IPS-18c (cell line): ENCODE measurements at regions not wholly inside any gene's neighbourhood (a gene's known extent, or its start where the extent isn't known, plus 50 kb on each side); places are given as distances from the start of the nearest gene placed in this dataset.
"Not testable (repeated sequence)": the region's sequence is repeated elsewhere in the genome, so short reads cannot be mapped to it uniquely, and the experiment has no call there.

ENCODE experiments used
- H3K4me3 ChIP-seq: 2 replicates; pipeline ENCODE4 v1.7.0; 2013; ENCODE audit warnings: low read depth, mild to moderate bottlenecking, low read length, moderate library complexity; ENCODE audit not compliant: insufficient read depth
- H3K9me3 ChIP-seq: one replicate; pipeline ENCODE4 v1.6.1; 2013; ENCODE audit warnings: mild to moderate bottlenecking, low read length, moderate library complexity; ENCODE audit not compliant: control insufficient read depth, insufficient read depth

DNA sequence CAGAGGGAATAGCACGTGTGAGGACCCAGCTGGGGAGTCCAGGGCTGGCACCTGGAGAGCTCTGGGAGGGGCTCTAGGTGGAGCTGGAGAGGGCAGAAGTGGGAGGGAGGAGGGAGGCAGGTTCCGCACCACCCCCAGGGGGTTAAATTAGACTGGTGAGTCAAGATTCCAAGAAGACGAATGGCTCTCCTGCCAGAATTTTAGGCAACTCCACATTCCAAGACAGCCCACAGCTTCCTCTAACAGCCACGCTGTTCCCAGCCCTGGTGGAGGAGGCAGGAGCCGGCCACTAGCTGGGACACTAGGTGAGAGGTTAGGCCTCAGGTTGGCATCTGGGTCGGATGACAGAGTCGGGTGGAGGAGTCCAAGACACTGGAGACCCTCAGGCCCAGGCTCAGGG lies 60.2 kb downstream of the TFAP2C start:
- Histone ChIP-seq H3K9me3 (peaks cover 2% of the 10 kb centered on the region), H3K4me3 (no peak overlapping the region)

DNA sequence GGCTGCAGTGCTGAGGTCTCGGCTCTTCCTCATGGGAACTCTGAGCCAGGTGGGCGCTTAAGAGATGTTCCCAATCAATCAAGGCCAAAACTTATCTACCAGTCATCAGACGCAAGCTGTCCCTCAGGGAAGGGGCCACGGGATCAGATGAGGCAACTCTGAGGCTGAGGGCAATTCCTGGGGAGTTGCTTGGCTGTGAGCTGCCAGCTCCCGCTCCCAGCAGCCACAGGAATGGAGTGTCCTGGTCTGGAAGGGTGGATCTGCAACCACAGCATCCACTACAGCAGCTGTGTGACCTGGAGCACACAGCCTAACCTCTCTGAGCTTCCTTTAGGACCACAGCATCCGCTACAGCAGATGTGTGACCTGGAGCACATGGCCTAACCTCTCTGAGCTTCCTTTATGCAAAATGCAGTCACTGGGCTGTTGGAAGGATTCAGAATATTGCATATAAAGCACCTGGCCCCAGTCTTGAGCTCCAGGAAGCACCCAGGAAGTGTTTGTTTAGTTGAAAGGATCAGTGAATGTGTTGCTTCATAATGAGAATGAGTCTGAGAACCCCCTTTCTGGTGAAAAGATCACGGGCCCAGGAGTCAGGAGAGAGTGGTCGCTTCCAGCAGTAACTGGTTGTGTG lies 60.9 kb downstream of the TFAP2C start:
- H3K9me3 ChIP-seq: peaks cover 2% of the 10 kb centered on the region
- H3K4me3 ChIP-seq: no peak overlapping the region

- Histone ChIP-seq H3K9me3 (peaks cover 2% of the 10 kb centered on the region), H3K4me3 (no peak overlapping the region; the same call in 1 of the 2 replicates)
Observed at GRCh38 chr20:56690531-56691175, 61.5 kb downstream of the TFAP2C start.

DNA sequence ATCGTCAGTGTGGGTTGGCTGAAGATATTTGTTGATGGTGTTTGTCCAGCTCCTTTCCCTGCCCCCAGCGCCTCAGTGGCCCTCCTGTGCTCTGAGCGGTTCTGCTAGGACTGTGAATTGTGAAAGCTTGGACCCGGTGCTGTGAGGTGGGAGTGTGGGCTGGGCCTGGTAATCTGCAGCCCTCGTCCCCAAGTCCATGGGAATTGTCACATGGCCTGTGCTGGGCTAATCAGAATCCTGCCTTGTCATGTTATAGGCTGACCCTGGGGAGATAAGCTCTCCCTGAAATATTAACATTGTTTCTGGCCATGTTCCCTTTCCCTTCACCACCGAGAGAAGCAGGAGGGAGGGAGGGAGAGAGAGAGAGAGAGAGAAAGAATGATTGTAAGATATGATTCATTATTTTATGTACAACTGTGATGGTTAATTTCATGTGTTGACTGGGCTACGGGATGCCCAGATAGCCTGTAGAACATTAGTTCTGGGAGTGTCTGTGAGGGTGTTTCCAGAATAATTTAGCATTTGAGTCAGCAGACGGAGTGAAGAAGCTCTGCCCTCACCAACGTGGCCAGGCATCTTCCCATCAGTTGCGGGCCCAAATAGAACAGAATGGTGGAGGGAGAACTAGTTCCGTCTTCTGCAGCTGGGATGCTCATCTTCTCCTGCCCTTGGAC lies 62.4 kb downstream of the TFAP2C start:
- Histone ChIP-seq H3K9me3 (peaks cover 2% of the 10 kb centered on the region), H3K4me3 (no peak overlapping the region)

GRCh38 chr20:56693217-56693616 lies 64.1 kb downstream of the TFAP2C start:
- Histone ChIP-seq H3K9me3 (peaks cover 2% of the 10 kb centered on the region), H3K4me3 (no peak overlapping the region)

DNA sequence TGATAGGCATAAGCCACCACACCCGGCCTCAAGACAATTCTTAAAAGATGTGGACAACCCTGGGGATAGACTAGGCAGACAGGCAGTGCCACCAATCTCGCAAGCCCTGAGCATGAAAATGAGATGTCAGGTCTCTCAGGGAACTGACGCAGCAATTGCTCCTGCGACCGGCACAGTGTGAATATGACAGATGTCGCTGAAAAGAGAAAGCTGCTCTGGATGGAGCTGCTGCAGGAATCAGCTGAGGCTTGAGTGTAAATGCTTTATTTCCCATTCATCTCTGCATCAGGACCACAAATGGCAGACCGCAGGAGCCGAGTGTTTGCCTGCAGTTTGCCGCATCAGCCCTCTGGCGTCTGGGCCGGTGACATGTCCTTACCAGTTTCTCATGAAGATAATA lies 68.4 kb downstream of the TFAP2C start:
- Histone ChIP-seq H3K4me3 (no peak overlapping the region), H3K9me3 (peaks cover 2% of the 10 kb centered on the region)

GRCh38 chr20:56698297-56698696 lies 69.2 kb downstream of the TFAP2C start:
- H3K9me3 ChIP-seq: peaks cover 2% of the 10 kb centered on the region
- H3K4me3 ChIP-seq: no peak overlapping the region

DNA sequence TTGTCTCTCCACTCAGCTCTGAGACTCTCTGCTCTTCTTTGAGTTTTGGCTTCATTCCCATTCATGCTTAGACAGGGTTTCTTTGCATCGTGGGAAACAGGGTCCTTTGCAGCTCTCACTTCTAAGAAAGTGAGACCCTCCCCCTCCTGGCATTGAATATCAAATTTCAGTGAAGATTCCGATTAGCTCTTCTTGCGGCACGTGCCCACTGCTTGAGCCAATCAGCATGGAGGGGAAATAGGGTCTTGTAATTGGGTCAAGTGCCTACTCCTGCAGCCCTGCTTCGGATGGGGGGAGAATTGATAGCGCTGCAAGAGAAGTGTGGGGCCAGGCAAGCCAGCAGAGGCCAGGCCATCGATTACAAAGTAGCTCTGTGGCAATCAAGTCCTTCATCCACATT lies 69.6 kb downstream of the TFAP2C start:
- Histone ChIP-seq H3K4me3 (no peak overlapping the region), H3K9me3 (no peaks in the 10 kb centered on the region)

- Histone ChIP-seq H3K4me3 (no peak overlapping the region), H3K9me3 (no peaks in the 10 kb centered on the region)
Observed at GRCh38 chr20:56702931-56703840, 74.1 kb downstream of the TFAP2C start.

DNA sequence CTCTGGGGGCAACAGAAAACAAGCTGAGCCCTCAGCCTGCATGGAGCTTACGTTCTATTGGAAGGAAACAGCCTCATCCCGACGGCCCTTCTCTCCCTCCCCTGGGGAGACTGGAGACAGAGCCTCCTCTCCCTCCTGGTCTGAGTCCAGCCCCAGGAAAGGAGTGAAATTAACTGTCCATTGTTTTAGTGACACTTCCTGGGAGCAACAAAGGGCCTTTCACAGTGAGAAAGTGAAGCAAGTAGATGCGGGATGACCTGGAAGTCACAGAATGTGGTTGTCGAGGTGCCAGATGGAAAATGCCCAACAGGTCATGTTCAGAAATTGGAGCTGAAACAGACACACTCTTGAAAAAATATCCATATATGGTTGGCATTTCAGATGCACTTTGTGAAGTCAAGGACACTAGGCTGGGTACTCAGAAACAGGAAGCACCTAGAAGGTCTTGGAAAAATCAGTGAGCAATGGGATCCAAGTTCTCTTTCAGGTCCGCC lies 77.8 kb downstream of the TFAP2C start:
- H3K9me3 ChIP-seq: no peaks in the 10 kb centered on the region
- no peak overlapping the region for H3K4me3 ChIP-seq

DNA sequence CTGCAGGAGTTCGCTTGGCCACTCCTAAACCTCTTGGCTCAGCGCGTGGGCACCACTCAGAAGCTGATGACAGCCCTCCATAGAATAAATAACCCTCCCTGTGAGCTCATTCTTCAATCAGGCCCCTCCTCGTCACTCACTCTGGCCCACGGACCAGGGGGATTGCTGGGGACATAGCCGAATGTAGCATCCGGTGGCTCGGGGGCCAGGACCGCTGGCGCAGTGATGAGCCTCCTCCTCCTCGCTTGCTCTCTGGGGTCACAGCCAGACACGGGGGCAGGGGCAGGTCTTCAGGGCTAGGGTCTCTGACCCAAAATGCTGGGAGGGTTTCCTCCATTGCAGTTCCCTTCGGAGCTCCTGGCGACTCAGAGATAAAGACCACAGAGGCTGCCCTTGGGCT lies 79.9 kb downstream of the TFAP2C start:
- Histone ChIP-seq H3K9me3 (no peaks in the 10 kb centered on the region), H3K4me3 (no peak overlapping the region; the same call in 1 of the 2 replicates)

DNA sequence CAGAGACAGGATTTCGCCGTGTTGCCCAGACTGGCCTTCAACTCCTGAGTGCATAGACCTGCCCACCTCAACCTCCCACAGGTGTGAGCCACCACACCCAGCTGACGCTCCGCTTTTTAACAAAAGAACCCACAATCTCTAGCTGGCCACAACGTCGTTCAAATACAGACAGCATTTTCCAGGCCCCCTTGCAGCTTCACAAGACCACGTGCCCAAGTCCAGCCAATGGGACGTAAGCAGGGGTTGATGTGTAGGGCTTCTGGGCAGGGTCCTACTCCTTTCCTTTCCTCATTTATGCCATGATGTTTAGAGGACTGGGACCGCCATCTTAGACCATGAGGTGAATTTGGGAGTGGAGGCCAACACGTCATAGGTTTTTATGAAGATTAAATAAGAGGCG lies 81.0 kb downstream of the TFAP2C start:
- no peaks in the 10 kb centered on the region for H3K9me3 ChIP-seq

GRCh38 chr20:56710577-56710976 lies 81.5 kb downstream of the TFAP2C start:
- not testable (repeated sequence) for H3K4me3 ChIP-seq, H3K9me3 ChIP-seq

More for the DNA sequence above, 81.0 kb downstream of the TFAP2C start:
- no peak overlapping the region for H3K4me3 ChIP-seq

DNA sequence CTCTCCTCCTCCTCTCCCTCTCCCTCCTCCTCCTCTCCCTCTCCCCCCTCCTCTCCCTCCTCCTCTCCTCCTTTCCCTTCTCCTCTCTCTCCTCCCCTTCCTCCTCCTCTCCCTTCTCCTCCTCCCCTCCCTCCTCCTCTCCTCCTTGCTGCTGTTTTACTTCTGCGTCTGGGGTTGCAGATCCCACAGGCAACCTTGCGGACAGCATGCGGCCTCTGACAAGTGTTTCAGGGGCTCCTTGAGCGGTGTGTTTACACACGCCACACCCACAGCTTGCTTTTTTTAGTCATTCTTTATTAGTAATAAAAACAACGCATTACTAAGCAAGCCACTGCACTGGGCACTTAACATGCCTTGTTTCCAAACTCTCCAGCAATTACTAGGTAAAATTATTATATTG lies 81.9 kb downstream of the TFAP2C start:
- Histone ChIP-seq H3K9me3 (no peaks in the 10 kb centered on the region), H3K4me3 (no peak overlapping the region)

GRCh38 chr20:56715309-56715708 lies 86.2 kb downstream of the TFAP2C start:
- Histone ChIP-seq H3K4me3 (no peak overlapping the region), H3K9me3 (no peaks in the 10 kb centered on the region)

- H3K9me3 ChIP-seq: no peaks in the 10 kb centered on the region
Observed at GRCh38 chr20:56715902-56716519, 86.9 kb downstream of the TFAP2C start.

GRCh38 chr20:56716806-56717205 lies 87.7 kb downstream of the TFAP2C start:
- H3K4me3 ChIP-seq: no peak overlapping the region
- no peaks in the 10 kb centered on the region for H3K9me3 ChIP-seq

More at GRCh38 chr20:56715902-56716519, 86.9 kb downstream of the TFAP2C start:
- H3K4me3 ChIP-seq: no peak overlapping the region
